Fibroblast of the aortic adventitia (primary cell): ENCODE measurements at regions not wholly inside any gene's neighbourhood (a gene's known extent, or its start where the extent isn't known, plus 50 kb on each side); places are given as distances from the start of the nearest gene placed in this dataset.
A peak's percentile ranks its signal among the peaks of the same experiment; 100 is the strongest.

ENCODE experiments used
- DNase-seq: peaks from one replicate; pipeline ENCODE4 v3.0.0-alpha.2; 2010; ENCODE audit warnings: low read depth
- H3K4me3 ChIP-seq: 2 replicates; pipeline ENCODE4 v1.5.1; 2011; ENCODE audit warnings: low read depth, mild to moderate bottlenecking, control low read depth, low read length, moderate library complexity
- CTCF ChIP-seq: IDR thresholded peaks from 2 replicates; pipeline ENCODE4 v1.5.1; 2011; ENCODE audit warnings: mild to moderate bottlenecking, low read length, control low read depth, inconsistent platforms; ENCODE audit not compliant: insufficient read depth

DNA sequence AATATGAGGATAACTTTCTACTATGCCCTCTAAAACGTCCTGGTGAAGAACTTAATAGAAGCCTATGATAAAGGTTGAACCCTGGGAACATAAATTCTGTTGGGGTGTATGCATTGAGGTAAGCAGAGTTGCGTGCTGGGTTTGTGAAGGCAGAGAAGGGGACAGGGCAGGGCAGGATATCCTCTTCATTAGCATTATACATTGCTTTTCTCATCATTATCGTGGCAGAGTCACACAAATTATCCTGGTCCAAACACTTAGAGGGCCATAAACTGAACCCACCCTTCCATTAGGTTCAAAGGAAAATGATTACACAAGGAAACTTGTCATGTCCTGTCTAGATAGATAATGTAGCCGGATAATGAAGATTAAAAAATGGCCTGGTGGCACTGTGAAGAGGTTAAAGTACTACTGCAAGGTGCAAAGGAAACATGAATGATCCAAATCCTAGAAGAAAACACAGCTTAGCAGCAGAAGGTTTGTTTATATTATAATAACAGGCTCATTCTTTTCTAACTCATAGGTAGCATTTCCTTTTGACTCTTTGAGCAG is 189.1 kb downstream of the SPCS3 start:
- no peak for DNase-seq
- TF ChIP-seq CTCF = no peak
- no peak overlapping the region for H3K4me3 ChIP-seq

DNA sequence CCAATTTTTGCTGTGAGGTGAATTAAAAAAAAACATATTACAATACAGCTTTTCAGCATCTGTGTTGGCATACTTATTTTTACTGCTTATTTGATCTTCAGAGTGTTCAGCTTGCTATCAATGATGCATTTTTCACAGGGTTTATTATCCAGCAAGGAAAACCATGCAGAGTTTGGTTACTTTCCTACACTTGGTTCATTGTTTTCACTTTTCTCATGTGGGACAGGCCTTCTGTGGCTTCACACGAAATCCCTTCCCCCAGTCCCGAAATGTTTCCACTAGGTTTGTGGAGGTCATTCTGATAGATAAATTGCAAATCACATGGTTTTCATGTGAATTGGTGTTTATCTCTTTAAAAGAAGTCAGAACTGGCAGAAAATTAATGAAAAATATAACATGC is 205.8 kb downstream of the SPCS3 start:
- no peak for DNase-seq
- no peak overlapping the region for H3K4me3 ChIP-seq
- TF ChIP-seq CTCF = no peak

- TF ChIP-seq CTCF = no peak
- no peak overlapping the region for H3K4me3 ChIP-seq
- no peak for DNase-seq
Observed at GRCh38 chr4:176526704-176527103, 206.9 kb downstream of the SPCS3 start.

GRCh38 chr4:176529574-176529973 is 209.8 kb downstream of the SPCS3 start:
- no peak overlapping the region for H3K4me3 ChIP-seq
- TF ChIP-seq CTCF = no peak
- no peak for DNase-seq

- peak; percentile 39 for DNase-seq
- no peak overlapping the region for H3K4me3 ChIP-seq
- no peak for TF ChIP-seq CTCF
Observed at GRCh38 chr4:176533159-176533558, 213.4 kb downstream of the SPCS3 start.

DNA sequence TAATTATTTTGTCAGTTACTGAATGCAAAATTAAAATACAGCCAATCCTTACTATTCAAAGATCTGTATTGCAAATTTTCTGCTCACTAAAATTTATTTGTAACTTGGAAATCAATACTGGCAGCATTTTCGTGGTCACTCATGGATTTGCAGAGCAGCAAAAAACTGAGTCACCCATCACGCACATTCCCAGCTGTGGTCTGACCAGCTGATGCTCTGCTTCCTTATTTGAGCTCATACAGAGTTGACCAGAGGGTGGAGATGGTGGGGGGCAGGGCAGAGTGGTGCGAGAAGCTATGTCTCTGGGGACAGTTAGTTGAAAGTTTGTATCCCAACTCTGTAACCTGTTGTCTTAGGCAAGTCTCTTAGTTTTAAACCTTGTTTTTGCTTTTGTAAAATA is 214.8 kb downstream of the SPCS3 start:
- DNase-seq = peak; percentile 73
- TF ChIP-seq CTCF = no peak
- H3K4me3 ChIP-seq = no peak overlapping the region
